Keratinocyte (primary cell): ENCODE measurements at regions not wholly inside any gene's neighbourhood (a gene's known extent, or its start where the extent isn't known, plus 50 kb on each side); places are given as distances from the start of the nearest gene placed in this dataset.

Experiments used
- EZH2 ChIP-seq: IDR thresholded peaks from one replicate; pipeline ENCODE4 v1.6.1; 2012; ENCODE audit warnings: inconsistent platforms, mild to moderate bottlenecking, low read length, moderate library complexity
- TF ChIP-seq, protein P1 (sequence below), 3 experiments: IDR thresholded peaks in 1 of 3; conservative IDR thresholded peaks in 1 of 3; optimal IDR thresholded peaks in 1 of 3; 2 replicates in 2 of 3; 3 replicates in 1 of 3; pipeline versions ENCODE3 to v1.5.1; 2011; ENCODE audit warnings: low read length in 3 of 3, mild to moderate bottlenecking in 3 of 3, moderate library complexity in 2 of 3, control low read depth in 1 of 3, inconsistent platforms in 1 of 3; ENCODE audit not compliant: insufficient read depth in 2 of 3; ENCODE audit errors: extremely low read depth in 1 of 3

DNA sequence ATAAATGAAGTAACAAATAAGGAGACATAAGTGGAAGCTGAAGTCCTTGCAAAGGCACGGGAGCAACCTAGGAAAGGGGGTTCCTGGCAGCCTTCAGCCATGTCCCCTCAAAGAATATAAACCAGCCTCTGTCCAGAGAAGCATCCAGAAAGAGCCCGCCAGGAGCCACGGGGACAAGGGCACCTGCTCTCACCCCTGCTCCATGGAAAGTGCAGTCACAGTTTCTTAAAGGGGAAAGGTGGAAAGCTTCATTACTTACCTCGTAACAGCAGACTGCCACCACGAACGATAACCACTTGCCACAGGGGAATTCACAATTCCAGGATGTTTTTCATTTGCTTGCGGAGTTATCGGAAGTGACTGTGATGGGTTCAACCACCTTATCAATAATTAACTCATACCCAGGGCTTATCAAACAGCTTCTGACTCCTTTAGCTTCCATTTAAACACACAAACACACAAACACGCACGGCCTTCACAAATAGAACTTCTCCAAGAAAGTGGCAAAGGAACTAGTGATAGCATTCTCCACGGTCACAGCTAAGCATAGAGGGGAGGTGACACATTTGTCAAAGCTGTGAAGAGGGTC lies 134.2 kb upstream of the IGF1R start:
- TF ChIP-seq, protein P1, sequence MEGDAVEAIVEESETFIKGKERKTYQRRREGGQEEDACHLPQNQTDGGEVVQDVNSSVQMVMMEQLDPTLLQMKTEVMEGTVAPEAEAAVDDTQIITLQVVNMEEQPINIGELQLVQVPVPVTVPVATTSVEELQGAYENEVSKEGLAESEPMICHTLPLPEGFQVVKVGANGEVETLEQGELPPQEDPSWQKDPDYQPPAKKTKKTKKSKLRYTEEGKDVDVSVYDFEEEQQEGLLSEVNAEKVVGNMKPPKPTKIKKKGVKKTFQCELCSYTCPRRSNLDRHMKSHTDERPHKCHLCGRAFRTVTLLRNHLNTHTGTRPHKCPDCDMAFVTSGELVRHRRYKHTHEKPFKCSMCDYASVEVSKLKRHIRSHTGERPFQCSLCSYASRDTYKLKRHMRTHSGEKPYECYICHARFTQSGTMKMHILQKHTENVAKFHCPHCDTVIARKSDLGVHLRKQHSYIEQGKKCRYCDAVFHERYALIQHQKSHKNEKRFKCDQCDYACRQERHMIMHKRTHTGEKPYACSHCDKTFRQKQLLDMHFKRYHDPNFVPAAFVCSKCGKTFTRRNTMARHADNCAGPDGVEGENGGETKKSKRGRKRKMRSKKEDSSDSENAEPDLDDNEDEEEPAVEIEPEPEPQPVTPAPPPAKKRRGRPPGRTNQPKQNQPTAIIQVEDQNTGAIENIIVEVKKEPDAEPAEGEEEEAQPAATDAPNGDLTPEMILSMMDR (optimal IDR thresholded peaks at IDR 0.05 in 1 of 3, IDR thresholded peaks at IDR 0.05 in 1 of 3, conservative IDR thresholded peaks at IDR 0.05 in 1 of 3; ENCODE audit: extremely low read depth in 1 of 3, insufficient read depth in 2 of 3, low read length in 3 of 3), result no peak
- no peak for TF ChIP-seq EZH2
